ENCODE measurements at regions not wholly inside any gene's neighbourhood (a gene's known extent, or its start where the extent isn't known, plus 50 kb on each side); places are given as distances from the start of the nearest gene placed in this dataset.

GRCh38 chr5:96280946-96281393 lies 152.1 kb downstream of the PCSK1 start:
- no peak for DNase-seq
- Histone ChIP-seq H3K4me2 (no peak overlapping the region), H3K9me3 (ENCODE audit: insufficient read depth, low read depth) (peaks cover 4% of the 10 kb centered on the region; the same call in 1 of the 2 replicates), H3K36me3 (ENCODE audit: low read depth) (no peaks in the 10 kb centered on the region), H3F3A (ENCODE audit: insufficient read depth, low read depth) (no peaks in the 10 kb centered on the region), H3K9me2 (ENCODE audit: insufficient read depth) (no peaks in the 10 kb centered on the region), H4K20me1 (ENCODE audit: insufficient read depth) (no peaks in the 10 kb centered on the region), H2AFZ (no peak overlapping the region), H3K4me3 (no peak overlapping the region), H3K27ac (no peak overlapping the region), H3K79me2 (ENCODE audit: low read depth) (no peaks in the 10 kb centered on the region), H3K27me3 (ENCODE audit: insufficient read depth, low read depth) (no peaks in the 10 kb centered on the region), H3K4me1 (replicated peaks; ENCODE audit: insufficient read depth) (0 out of 2 replicates have a peak, but pooled peaks cover 3% of the 10 kb centered on the region)
- no peak for TF ChIP-seq CTCF (conservative IDR thresholded peaks at IDR 0.05)
- TF ChIP-seq EZH2 (IDR thresholded peaks at IDR 0.05; ENCODE audit: low read depth) = no peak
- CTCF ChIA-PET = no interaction called here
- intact Hi-C loops (cut with micrococcal nuclease; ENCODE audit: unreplicated experiment) = no loop called here
- POLR2A ChIA-PET (ENCODE audit: unreplicated experiment) = no interaction called here
- no TSS peak for BruUV-seq (replicated peaks)

GRCh38 chr5:96279801-96280542 lies 153.1 kb downstream of the PCSK1 start:
- POLR2A ChIA-PET (ENCODE audit: unreplicated experiment) = no interaction called here
- CTCF ChIA-PET = no interaction called here
- no TSS peak for BruUV-seq (replicated peaks)
- H3K4me2 ChIP-seq = no peak overlapping the region
- no peaks in the 10 kb centered on the region for H3K9me2 ChIP-seq (ENCODE audit: insufficient read depth)
- no peaks in the 10 kb centered on the region for H4K20me1 ChIP-seq (ENCODE audit: insufficient read depth)
- H2AFZ ChIP-seq = no peak overlapping the region
- H3K36me3 ChIP-seq (ENCODE audit: low read depth) = no peaks in the 10 kb centered on the region
- H3K27ac ChIP-seq = no peak overlapping the region
- H3K27me3 ChIP-seq (ENCODE audit: insufficient read depth, low read depth) = no peaks in the 10 kb centered on the region
- H3K4me1 ChIP-seq (replicated peaks; ENCODE audit: insufficient read depth) = 0 out of 2 replicates have a peak, but pooled peaks cover 3% of the 10 kb centered on the region
- H3K79me2 ChIP-seq (ENCODE audit: low read depth) = no peaks in the 10 kb centered on the region
- peaks cover 4% of the 10 kb centered on the region; the same call in 1 of the 2 replicates for H3K9me3 ChIP-seq (ENCODE audit: insufficient read depth, low read depth)
- DNase-seq = no peak
- H3K4me3 ChIP-seq = no peak overlapping the region
- no peaks in the 10 kb centered on the region for H3F3A ChIP-seq (ENCODE audit: insufficient read depth, low read depth)
- intact Hi-C loops (cut with micrococcal nuclease; ENCODE audit: unreplicated experiment) = no loop called here
- no peak for TF ChIP-seq EZH2 (IDR thresholded peaks at IDR 0.05; ENCODE audit: low read depth)
- TF ChIP-seq CTCF (conservative IDR thresholded peaks at IDR 0.05) = no peak

GRCh38 chr5:96278981-96279380 lies 154.1 kb downstream of the PCSK1 start:
- no peaks in the 10 kb centered on the region for H3K27me3 ChIP-seq (ENCODE audit: insufficient read depth, low read depth)
- no peaks in the 10 kb centered on the region for H3K36me3 ChIP-seq (ENCODE audit: low read depth)
- BruUV-seq (replicated peaks) = no TSS peak
- CTCF ChIA-PET = no interaction called here
- DNase-seq = no peak
- peaks cover 4% of the 10 kb centered on the region; the same call in 1 of the 2 replicates for H3K9me3 ChIP-seq (ENCODE audit: insufficient read depth, low read depth)
- no peak overlapping the region for H3K4me3 ChIP-seq
- H3K4me1 ChIP-seq (replicated peaks; ENCODE audit: insufficient read depth) = 0 out of 2 replicates have a peak, but pooled peaks cover 3% of the 10 kb centered on the region
- H3K4me2 ChIP-seq = no peak overlapping the region
- POLR2A ChIA-PET (ENCODE audit: unreplicated experiment) = no interaction called here
- H2AFZ ChIP-seq = no peak overlapping the region
- intact Hi-C loops (cut with micrococcal nuclease; ENCODE audit: unreplicated experiment) = no loop called here
- no peaks in the 10 kb centered on the region for H4K20me1 ChIP-seq (ENCODE audit: insufficient read depth)
- H3F3A ChIP-seq (ENCODE audit: insufficient read depth, low read depth) = no peaks in the 10 kb centered on the region
- H3K79me2 ChIP-seq (ENCODE audit: low read depth) = no peaks in the 10 kb centered on the region
- no peak for TF ChIP-seq EZH2 (IDR thresholded peaks at IDR 0.05; ENCODE audit: low read depth)
- TF ChIP-seq CTCF (conservative IDR thresholded peaks at IDR 0.05) = no peak
- no peaks in the 10 kb centered on the region for H3K9me2 ChIP-seq (ENCODE audit: insufficient read depth)
- no peak overlapping the region for H3K27ac ChIP-seq
